Umbilical cord (tissue), 1 donor: ENCODE measurements at regions not wholly inside any gene's neighbourhood (a gene's known extent, or its start where the extent isn't known, plus 50 kb on each side); places are given as distances from the start of the nearest gene placed in this dataset.
A peak's percentile ranks its signal among the peaks of the same experiment; 100 is the strongest.

ENCODE experiments used
- DNase-seq: peaks from one replicate; pipeline ENCODE4 v3.0.0-alpha.2; 2015; ENCODE audit warnings: low spot score

DNA sequence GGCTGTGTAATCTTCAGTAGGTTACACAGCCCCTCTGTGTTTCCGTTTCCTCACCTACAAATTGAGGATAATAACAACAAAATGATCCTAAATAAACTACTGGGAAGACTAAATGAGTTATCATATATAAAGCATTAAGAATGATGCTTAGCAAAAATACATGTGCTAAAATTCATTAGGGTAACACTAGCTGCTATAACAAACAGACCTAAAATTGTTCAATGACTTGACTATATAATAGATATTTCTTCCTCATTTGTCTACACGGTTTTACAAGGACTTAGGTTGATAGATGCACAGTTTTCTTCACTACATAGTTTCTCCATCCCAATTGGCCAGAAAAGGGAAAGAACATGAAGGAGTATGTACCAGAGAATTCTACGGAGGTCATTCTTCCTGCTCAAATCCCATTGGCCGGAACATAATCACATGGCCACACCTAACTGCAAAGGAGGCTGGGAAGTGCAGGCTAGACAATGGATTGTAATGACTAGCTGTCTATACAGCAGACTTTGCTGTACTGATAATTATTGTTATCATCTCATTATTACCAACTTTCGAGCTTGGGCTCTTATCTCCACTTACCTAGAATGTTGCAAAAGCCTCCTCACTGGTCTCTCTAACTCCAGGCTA is 223.5 kb upstream of the NUDT4 start:
- no peak for DNase-seq

GRCh38 chr12:93154753-93155480 is 222.8 kb upstream of the NUDT4 start:
- no peak for DNase-seq

DNA sequence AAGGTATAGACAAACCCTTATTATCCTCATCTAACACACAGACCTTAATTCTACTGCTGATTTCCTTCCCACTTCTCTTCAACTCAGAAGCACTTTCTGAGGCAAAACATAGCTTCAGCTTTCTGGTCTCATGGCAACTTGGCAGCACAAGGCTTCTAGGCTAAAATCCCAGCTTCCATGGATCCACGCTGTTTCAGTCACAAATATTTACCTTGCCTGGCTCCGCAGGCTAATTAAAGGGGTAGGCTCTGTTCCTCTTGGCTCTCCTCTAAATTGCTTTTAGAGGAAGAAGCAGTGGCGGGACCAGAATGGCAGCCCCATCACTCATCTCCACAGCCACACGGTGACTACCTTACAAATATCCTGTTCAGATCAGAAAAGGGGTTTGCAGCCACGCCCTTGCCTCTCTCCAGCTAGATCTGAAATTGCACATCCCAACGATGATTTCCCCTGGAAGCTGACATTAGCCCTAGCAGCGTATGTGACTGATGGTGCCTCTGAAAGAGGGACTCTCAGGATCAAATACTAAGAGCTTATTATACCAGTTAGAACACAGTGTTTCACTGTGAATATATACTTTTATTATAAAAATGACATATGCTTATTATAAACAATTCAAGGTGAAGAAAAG is 221.5 kb upstream of the NUDT4 start:
- DNase-seq = no peak

DNA sequence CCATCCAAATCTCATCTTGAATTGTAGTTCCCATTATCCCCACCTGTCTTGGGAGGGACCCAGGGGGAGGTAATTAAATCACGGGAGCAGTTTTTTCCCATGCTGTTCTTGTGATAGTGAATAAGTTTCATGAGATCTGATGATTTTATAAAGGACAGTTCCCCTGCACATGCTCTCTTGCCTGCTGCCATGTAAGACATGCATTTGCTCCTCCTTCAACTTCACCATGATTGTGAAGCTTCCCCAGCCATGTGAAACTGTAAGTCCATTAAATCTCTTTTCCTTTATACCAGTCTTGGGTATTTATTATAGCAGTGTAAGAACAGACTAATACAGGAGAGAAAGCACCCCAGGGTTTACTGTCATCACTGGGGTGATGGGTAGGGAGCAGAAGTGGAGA is 220.4 kb upstream of the NUDT4 start:
- DNase-seq = no peak

DNA sequence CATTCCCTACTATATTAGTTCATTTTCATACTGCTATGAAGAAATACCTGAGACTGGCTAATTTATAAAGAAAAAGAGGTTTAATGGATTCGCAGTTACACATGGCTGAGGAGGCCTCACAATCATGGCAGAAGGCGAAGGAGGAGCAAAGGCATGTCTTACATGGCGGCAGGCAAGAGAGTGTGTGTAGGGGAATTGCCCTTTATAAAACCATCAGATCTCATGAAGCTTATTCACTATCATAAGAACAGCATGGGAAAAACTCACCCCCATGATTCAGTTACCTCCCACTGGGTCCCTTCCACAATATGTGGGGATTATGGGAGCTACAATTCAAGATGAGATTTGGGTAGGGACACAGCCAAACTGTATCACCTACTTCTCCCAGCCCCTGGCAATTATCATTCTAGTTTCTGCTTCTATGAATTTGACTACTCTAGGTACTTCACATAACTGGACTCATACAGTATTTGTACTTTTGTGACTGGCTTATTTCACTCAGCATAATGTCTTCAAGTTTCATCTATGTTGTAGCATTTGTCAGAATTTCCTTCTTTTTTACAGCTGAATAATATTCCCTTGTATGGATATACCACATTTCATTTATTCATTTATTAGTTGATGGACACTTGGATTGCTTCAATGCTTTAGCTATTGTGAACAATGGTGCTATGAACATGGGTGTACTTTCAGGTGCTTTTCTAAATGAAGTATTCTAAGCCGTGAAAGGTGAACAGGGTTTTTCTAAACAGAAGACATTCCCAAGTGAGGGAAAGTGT is 219.5 kb upstream of the NUDT4 start:
- DNase-seq = no peak

GRCh38 chr12:93163260-93164036 is 214.3 kb upstream of the NUDT4 start:
- DNase-seq = no peak

DNA sequence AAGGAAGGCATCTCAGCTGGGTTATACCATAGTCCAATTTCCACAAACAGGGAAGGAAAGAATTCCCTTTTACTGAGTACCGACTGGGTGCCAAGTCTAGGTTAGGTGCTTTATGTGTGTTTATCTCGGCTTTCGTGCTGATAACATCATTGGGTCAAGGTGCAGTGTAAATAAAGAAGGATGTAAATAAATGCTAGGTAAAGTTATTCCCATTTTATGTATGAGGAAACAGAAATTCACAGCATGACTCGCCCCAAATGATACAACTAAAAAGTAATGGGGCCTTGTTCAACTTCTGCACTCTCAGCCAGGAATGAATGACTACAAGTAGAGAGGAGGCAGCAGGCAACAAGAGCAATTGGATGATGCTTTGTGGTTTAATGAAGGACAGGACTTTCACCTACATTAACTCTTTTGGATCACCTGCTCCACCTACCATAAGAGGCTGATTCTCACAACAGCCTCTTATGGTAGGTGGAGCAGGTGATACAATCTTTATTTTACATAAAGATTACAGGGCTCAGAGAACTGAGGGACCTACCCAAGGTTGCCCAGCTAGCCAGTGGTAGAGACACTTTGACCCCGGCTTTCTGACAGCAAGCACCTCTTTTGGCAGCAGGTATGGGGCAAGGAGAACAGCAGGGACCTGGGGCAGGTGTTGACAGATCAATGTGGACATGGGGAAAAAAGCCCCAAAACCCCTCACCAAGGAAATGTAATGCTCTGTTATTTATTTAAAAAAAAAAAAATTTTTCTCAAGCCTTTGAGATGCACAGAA is 213.4 kb upstream of the NUDT4 start:
- no peak for DNase-seq

- no peak for DNase-seq
These were observed 212.3 kb upstream of the NUDT4 start for GRCh38 chr12:93165384-93165932.

- no peak for DNase-seq
These were observed 211.0 kb upstream of the NUDT4 start for GRCh38 chr12:93166541-93167307.

DNA sequence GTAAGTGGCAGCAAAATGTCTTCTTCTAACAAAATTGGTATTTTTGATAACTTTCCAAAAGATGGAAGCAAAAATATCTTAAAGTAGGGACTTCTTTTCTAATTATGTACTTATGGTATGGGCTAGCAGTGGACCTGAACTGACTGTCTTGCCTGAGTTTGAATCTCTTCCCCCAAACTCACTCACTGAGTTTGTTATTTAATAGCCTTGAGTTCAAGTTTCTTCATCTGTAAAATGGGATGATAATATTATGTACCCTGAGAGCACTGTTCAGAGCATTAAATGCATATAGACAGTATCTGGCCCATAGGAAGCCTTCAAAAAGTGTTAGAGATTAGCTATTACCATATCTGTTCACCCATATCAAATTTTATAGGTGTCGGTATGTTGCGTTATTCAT is 210.4 kb upstream of the NUDT4 start:
- no peak for DNase-seq

DNA sequence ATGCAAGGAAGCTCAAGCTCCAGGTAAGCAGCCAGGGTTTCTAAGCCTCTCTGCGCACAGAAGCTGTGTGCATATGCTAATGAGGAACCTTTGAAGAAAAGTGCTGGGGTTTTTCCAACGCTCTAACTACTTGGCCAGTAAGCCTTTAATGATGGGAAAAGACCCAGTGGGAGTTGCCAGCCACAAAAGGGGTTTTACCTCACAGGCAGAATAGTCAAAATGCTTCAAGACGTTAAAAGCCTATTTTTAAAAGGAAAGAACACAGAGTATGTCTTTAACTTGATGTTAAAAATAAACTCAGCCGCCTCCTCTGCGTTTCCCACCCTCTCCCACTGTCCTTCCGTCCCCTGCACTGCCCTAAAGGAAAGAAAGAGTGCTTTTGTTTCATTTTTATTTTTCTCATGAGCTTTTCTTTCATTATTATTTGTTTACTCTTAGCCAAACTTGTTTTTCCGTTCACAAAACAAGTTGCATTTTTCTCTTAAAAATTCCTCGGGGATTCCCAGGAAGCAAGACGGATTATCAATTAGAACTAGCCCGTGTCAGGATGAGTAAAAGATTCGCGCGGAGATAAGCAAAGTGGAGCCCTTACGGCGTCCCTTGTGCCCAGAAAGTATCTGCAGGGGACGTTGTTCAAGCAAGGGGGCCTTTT is 209.8 kb upstream of the NUDT4 start:
- no peak for DNase-seq

GRCh38 chr12:93168751-93169150 is 209.0 kb upstream of the NUDT4 start:
- no peak for DNase-seq

DNA sequence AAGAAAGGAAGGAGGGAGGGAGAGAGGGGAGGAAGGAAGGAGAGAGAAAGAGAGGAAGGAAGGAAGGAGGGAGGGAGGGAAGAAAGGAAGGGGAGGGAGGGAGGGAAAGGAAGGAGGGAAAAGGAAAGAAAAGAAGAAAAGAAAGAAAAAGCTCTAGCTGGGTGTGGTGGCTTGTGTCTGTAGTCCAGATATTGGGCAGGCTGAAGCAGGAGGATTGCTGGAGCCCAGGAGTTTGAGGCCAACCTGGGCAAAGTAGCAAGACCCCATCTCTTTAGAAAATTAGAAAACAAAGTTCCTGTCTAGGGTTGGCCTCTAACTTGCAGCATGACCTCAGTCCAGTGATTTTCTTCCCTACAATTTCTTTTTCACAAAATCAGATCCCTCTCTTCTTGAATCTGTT is 208.2 kb upstream of the NUDT4 start:
- no peak for DNase-seq

DNA sequence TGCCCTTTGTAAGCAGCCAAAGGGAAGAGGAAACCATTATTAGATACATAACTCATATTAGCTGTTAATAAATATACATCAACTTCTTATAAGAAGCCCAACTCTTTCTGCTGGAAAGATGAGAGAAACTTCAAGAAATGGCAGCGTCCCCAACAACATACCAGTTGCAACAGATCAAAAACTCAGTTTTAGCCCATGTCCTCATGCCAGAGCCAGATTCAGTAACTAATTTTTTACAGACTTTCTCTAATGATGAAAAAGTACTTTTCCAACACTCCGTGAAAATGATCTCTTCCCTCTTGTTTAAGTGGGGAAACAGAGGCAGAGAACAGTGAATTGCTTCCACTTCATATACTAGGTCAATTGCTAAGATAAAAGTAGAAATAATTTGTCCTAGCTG is 206.8 kb upstream of the NUDT4 start:
- no peak for DNase-seq

DNA sequence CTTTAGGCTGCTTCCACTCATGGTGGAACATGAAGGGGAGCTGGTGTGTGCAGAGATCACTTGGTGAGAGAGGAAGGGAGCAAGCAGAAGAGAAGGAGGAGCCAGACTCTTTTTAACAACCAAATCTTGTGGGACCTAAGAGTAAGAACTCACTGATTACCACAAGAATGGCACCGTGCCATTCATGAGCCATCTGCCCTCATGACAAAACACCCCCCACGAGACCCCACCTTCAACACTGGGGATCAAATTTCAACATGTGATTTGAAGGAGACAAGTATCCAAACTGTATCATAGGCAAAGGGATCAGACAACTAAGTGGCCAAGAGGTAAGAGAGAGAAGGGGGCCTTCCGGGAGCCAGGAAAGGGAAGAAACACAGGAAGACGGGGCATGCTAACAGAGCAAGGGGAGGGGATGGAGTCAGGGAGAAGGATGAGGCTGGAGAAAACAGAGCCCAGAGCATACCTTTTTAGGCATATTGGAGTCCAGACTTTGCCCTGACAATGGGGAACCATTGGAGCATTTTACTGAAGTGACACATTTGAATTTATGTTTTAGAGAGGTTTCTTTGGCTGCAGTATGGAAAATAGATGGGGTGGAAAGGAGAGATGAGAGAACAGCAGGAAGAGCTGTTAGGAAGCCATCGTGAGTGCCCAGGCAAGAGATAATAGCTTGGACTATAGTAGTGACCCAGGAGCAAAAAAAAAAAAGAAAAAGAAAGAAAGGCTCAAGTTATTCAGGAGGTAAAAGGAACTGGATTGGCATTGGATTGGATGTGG is 204.4 kb upstream of the NUDT4 start:
- DNase-seq = no peak

- peak; percentile 60 for DNase-seq
These were observed 203.7 kb upstream of the NUDT4 start for GRCh38 chr12:93174048-93174447.

- DNase-seq = no peak
These were observed 203.3 kb upstream of the NUDT4 start for GRCh38 chr12:93174473-93174872.

DNA sequence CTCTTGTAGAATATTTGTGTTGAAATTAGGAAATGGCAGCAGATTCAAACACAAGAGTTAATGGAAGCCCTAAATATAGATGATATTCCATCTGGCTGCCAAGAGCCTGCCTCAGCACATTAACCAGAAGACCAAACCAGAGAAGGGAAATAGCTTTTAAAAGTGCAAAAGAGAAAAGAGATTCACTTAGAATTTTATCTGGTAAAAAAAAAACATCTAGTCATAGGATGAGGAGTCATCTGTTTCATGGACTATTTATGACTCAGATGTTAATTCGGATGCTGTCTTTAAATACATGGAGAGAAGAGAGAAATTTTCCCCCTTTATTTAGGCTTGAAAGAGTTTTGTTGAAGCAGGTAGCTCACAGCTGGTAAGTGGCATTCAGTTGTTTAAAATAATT is 201.6 kb upstream of the NUDT4 start:
- peak; percentile 85 for DNase-seq
